ENCODE measurements at regions not wholly inside any gene's neighbourhood (a gene's known extent, or its start where the extent isn't known, plus 50 kb on each side); places are given as distances from the start of the nearest gene placed in this dataset.

DNA sequence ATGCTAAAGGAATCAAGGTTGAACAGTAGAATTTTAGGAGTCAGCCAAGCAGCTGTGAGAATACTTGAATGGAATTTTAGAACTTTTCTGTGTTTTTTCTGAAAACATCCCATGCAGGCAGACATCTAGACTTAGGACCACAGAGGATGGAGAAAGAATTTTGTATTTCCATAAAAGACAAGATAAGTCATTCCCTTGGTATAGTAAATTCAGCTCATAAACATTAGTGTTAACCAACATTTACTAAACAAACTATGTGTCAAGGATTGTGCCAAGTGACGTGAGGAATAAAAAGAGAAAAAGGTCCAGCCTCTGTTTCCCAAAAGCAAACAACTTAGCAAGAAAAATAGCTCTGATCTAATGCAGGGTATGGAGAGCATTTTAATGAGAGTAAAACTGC, 210.2 kb upstream of the NR5A2 start:
- Histone ChIP-seq H3K9me3 (replicated peaks in 1 of 2; ENCODE audit: control insufficient read depth in 2 of 2, insufficient read depth in 1 of 2, low read depth in 1 of 2, low read length in 2 of 2) (no peaks in the 10 kb centered on the region), H2BK12ac (ENCODE audit: low read length) (no peak overlapping the region), H4K91ac (ENCODE audit: low read depth, low read length, poor library complexity) (no peak overlapping the region), H2BK5ac (ENCODE audit: low read length) (no peak overlapping the region), H3K4me3 (ENCODE audit: low read length in 2 of 2) (no peak overlapping the region), H3K27me3 (ENCODE audit: control insufficient read depth in 3 of 3, insufficient read depth in 3 of 3, low read depth in 1 of 3, low read length in 3 of 3) (no peaks in the 10 kb centered on the region), H3K36me3 (replicated peaks in 1 of 2; ENCODE audit: control insufficient read depth in 2 of 2, insufficient read depth in 2 of 2, low read length in 2 of 2) (no peaks in the 10 kb centered on the region), H2AFZ (ENCODE audit: low read length) (no peak overlapping the region), H4K8ac (ENCODE audit: low read depth, low read length) (no peak overlapping the region), H3K14ac (ENCODE audit: low read length) (no peak overlapping the region), H2BK120ac (ENCODE audit: low read depth, low read length) (no peak overlapping the region), H3K4me1 (ENCODE audit: control insufficient read depth in 2 of 2, insufficient read depth in 1 of 2, low read depth in 1 of 2, low read length in 2 of 2) (no peaks in the 10 kb centered on the region), H3K18ac (ENCODE audit: low read length) (no peak overlapping the region), H3K4ac (ENCODE audit: low read length) (no peak overlapping the region), H2BK15ac (ENCODE audit: low read length) (no peak overlapping the region), H3K4me2 (ENCODE audit: insufficient read depth, low read length, poor library complexity, severe bottlenecking) (no peak overlapping the region), H3K23ac (ENCODE audit: low read depth, low read length, poor library complexity) (no peak overlapping the region), H2AK5ac (ENCODE audit: low read depth, low read length) (no peak overlapping the region), H3K9ac (ENCODE audit: low read depth, low read length, poor library complexity) (no peak overlapping the region), H3K79me1 (ENCODE audit: low read depth, low read length) (no peaks in the 10 kb centered on the region), H3K27ac (replicated peaks; ENCODE audit: low read length) (no peak overlapping the region)
- no peak for DNase-seq (ENCODE audit: low spot score)
- WGBS, 2 donors (ENCODE audit: extremely low coverage in 2 of 2, insufficient read length in 2 of 2, insufficient replicate concordance in 1 of 2), result no CpG with 5 or more reads among the region's 1 CpG

- DNase-seq (ENCODE audit: low spot score), result no peak
- Histone ChIP-seq H2BK15ac (ENCODE audit: low read length) (no peak overlapping the region), H2AFZ (ENCODE audit: low read length) (no peak overlapping the region), H3K4ac (ENCODE audit: low read length) (no peak overlapping the region), H3K9me3 (replicated peaks in 1 of 2; ENCODE audit: control insufficient read depth in 2 of 2, insufficient read depth in 1 of 2, low read depth in 1 of 2, low read length in 2 of 2) (no peaks in the 10 kb centered on the region), H3K79me1 (ENCODE audit: low read depth, low read length) (no peaks in the 10 kb centered on the region), H3K4me2 (ENCODE audit: insufficient read depth, low read length, poor library complexity, severe bottlenecking) (no peak overlapping the region), H2AK5ac (ENCODE audit: low read depth, low read length) (no peak overlapping the region), H4K91ac (ENCODE audit: low read depth, low read length, poor library complexity) (no peak overlapping the region), H3K23ac (ENCODE audit: low read depth, low read length, poor library complexity) (no peak overlapping the region), H3K9ac (ENCODE audit: low read depth, low read length, poor library complexity) (no peak overlapping the region), H3K27ac (replicated peaks; ENCODE audit: low read length) (no peak overlapping the region), H2BK120ac (ENCODE audit: low read depth, low read length) (no peak overlapping the region), H3K18ac (ENCODE audit: low read length) (no peak overlapping the region), H3K4me1 (ENCODE audit: control insufficient read depth in 2 of 2, insufficient read depth in 1 of 2, low read depth in 1 of 2, low read length in 2 of 2) (no peaks in the 10 kb centered on the region), H3K4me3 (ENCODE audit: low read length in 2 of 2) (no peak overlapping the region), H3K27me3 (ENCODE audit: control insufficient read depth in 3 of 3, insufficient read depth in 3 of 3, low read depth in 1 of 3, low read length in 3 of 3) (no peaks in the 10 kb centered on the region), H3K14ac (ENCODE audit: low read length) (no peak overlapping the region), H2BK5ac (ENCODE audit: low read length) (no peak overlapping the region), H2BK12ac (ENCODE audit: low read length) (no peak overlapping the region), H3K36me3 (replicated peaks in 1 of 2; ENCODE audit: control insufficient read depth in 2 of 2, insufficient read depth in 2 of 2, low read length in 2 of 2) (no peaks in the 10 kb centered on the region), H4K8ac (ENCODE audit: low read depth, low read length) (no peak overlapping the region)
- WGBS, 2 donors (ENCODE audit: extremely low coverage in 2 of 2, insufficient read length in 2 of 2, insufficient replicate concordance in 1 of 2), result no CpG with 5 or more reads among the region's 4 CpGs
These were observed 206.3 kb upstream of the NR5A2 start for GRCh38 chr1:199821029-199821779.

DNA sequence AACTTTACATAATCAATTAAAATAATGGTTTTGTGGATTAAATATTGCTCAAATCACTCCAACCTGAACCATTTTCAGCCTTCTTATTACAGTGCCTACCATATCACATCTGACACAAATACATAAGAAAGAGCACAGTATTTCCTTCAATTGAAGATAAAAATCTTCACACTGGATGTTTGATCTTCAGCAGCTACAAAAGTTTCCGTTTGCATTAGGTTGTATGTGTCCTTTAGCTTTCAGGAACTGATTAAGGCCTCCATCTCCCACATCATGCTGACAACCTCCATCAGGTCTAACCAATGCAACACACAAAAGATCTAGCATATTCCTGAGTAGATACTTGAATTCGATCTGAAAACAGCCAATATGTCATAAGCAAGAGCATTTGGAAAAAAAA, 195.1 kb upstream of the NR5A2 start:
- H3K23ac ChIP-seq (ENCODE audit: low read depth, low read length, poor library complexity), result no peak overlapping the region
- H3K27me3 ChIP-seq (ENCODE audit: control insufficient read depth in 3 of 3, insufficient read depth in 3 of 3, low read depth in 1 of 3, low read length in 3 of 3), result no peaks in the 10 kb centered on the region
- no peaks in the 10 kb centered on the region for H3K79me1 ChIP-seq (ENCODE audit: low read depth, low read length)
- H3K18ac ChIP-seq (ENCODE audit: low read length), result no peak overlapping the region
- H3K9me3 ChIP-seq (replicated peaks in 1 of 2; ENCODE audit: control insufficient read depth in 2 of 2, insufficient read depth in 1 of 2, low read depth in 1 of 2, low read length in 2 of 2), result no peaks in the 10 kb centered on the region
- no peak overlapping the region for H2AK5ac ChIP-seq (ENCODE audit: low read depth, low read length)
- H3K4me3 ChIP-seq (ENCODE audit: low read length in 2 of 2), result no peak overlapping the region
- H3K4me2 ChIP-seq (ENCODE audit: insufficient read depth, low read length, poor library complexity, severe bottlenecking), result no peak overlapping the region
- WGBS, 2 donors (ENCODE audit: extremely low coverage in 2 of 2, insufficient read length in 2 of 2, insufficient replicate concordance in 1 of 2), result no CpG with 5 or more reads among the region's 2 CpGs
- no peak for DNase-seq (ENCODE audit: low spot score)
- H2BK5ac ChIP-seq (ENCODE audit: low read length), result no peak overlapping the region
- H4K91ac ChIP-seq (ENCODE audit: low read depth, low read length, poor library complexity), result no peak overlapping the region
- H3K4me1 ChIP-seq (ENCODE audit: control insufficient read depth in 2 of 2, insufficient read depth in 1 of 2, low read depth in 1 of 2, low read length in 2 of 2), result no peaks in the 10 kb centered on the region
- no peak overlapping the region for H3K4ac ChIP-seq (ENCODE audit: low read length)
- no peak overlapping the region for H4K8ac ChIP-seq (ENCODE audit: low read depth, low read length)
- no peak overlapping the region for H2BK15ac ChIP-seq (ENCODE audit: low read length)
- no peak overlapping the region for H2BK12ac ChIP-seq (ENCODE audit: low read length)
- H3K27ac ChIP-seq (replicated peaks; ENCODE audit: low read length), result no peak overlapping the region
- no peaks in the 10 kb centered on the region for H3K36me3 ChIP-seq (replicated peaks in 1 of 2; ENCODE audit: control insufficient read depth in 2 of 2, insufficient read depth in 2 of 2, low read length in 2 of 2)
- H2BK120ac ChIP-seq (ENCODE audit: low read depth, low read length), result no peak overlapping the region
- H2AFZ ChIP-seq (ENCODE audit: low read length), result no peak overlapping the region
- no peak overlapping the region for H3K9ac ChIP-seq (ENCODE audit: low read depth, low read length, poor library complexity)
- no peak overlapping the region for H3K14ac ChIP-seq (ENCODE audit: low read length)

- Histone ChIP-seq H3K18ac (ENCODE audit: low read length) (no peak overlapping the region), H3K27ac (replicated peaks; ENCODE audit: low read length) (no peak overlapping the region), H3K9ac (ENCODE audit: low read depth, low read length, poor library complexity) (no peak overlapping the region), H2BK120ac (ENCODE audit: low read depth, low read length) (no peak overlapping the region), H3K27me3 (ENCODE audit: control insufficient read depth in 3 of 3, insufficient read depth in 3 of 3, low read depth in 1 of 3, low read length in 3 of 3) (no peaks in the 10 kb centered on the region), H4K91ac (ENCODE audit: low read depth, low read length, poor library complexity) (no peak overlapping the region), H2BK12ac (ENCODE audit: low read length) (no peak overlapping the region), H2AK5ac (ENCODE audit: low read depth, low read length) (no peak overlapping the region), H3K36me3 (replicated peaks in 1 of 2; ENCODE audit: control insufficient read depth in 2 of 2, insufficient read depth in 2 of 2, low read length in 2 of 2) (no peaks in the 10 kb centered on the region), H3K4ac (ENCODE audit: low read length) (no peak overlapping the region), H3K4me3 (ENCODE audit: low read length in 2 of 2) (no peak overlapping the region), H3K79me1 (ENCODE audit: low read depth, low read length) (no peaks in the 10 kb centered on the region), H2BK15ac (ENCODE audit: low read length) (no peak overlapping the region), H2AFZ (ENCODE audit: low read length) (no peak overlapping the region), H3K23ac (ENCODE audit: low read depth, low read length, poor library complexity) (no peak overlapping the region), H3K4me1 (ENCODE audit: control insufficient read depth in 2 of 2, insufficient read depth in 1 of 2, low read depth in 1 of 2, low read length in 2 of 2) (no peaks in the 10 kb centered on the region), H2BK5ac (ENCODE audit: low read length) (no peak overlapping the region), H3K4me2 (ENCODE audit: insufficient read depth, low read length, poor library complexity, severe bottlenecking) (no peak overlapping the region), H3K14ac (ENCODE audit: low read length) (no peak overlapping the region), H4K8ac (ENCODE audit: low read depth, low read length) (no peak overlapping the region), H3K9me3 (replicated peaks in 1 of 2; ENCODE audit: control insufficient read depth in 2 of 2, insufficient read depth in 1 of 2, low read depth in 1 of 2, low read length in 2 of 2) (no peaks in the 10 kb centered on the region)
- no peak for DNase-seq (ENCODE audit: low spot score)
- no CpG with 5 or more reads among the region's 1 CpG for WGBS, 2 donors (ENCODE audit: extremely low coverage in 2 of 2, insufficient read length in 2 of 2, insufficient replicate concordance in 1 of 2)
These were observed 192.8 kb upstream of the NR5A2 start for GRCh38 chr1:199834711-199835110.
